ENCODE measurements at regions not wholly inside any gene's neighbourhood (a gene's known extent, or its start where the extent isn't known, plus 50 kb on each side); places are given as distances from the start of the nearest gene placed in this dataset.

DNA sequence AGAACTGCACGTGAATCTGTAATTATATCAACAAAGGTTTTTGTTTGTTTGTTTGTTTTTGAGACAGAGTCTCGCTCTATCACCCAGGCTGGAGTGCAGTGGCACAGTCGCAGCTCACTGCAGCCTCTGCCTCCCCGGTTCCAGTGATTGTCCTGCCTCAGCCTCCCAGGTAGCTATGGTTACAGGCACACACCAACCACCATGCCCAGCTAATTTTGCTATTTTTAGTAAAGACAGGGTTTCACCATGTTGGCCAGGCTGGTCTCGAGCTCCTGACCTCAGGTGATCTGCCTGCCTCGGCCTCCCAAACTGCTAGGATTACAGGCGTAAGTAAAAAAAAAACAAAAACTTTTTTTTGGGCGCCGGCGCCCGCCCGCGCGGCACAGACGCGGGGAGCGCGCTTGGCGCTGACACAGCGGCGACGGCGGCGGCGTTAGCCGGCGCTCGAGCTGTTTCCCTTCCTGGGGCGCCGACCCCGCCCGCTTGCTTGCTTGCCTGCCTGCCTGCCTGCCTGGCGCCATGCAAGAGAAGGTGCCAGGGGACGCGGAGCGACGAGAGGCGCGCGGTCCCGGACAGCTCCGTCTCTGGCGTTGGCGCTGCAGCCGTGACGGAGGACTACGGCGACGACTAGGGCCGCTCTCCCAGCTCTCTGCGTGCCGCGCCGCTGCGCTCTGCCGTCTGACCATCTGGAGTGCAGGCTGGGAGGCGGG is 171.4 kb upstream of the NUPR2 start:
- TF ChIP-seq, protein P1, sequence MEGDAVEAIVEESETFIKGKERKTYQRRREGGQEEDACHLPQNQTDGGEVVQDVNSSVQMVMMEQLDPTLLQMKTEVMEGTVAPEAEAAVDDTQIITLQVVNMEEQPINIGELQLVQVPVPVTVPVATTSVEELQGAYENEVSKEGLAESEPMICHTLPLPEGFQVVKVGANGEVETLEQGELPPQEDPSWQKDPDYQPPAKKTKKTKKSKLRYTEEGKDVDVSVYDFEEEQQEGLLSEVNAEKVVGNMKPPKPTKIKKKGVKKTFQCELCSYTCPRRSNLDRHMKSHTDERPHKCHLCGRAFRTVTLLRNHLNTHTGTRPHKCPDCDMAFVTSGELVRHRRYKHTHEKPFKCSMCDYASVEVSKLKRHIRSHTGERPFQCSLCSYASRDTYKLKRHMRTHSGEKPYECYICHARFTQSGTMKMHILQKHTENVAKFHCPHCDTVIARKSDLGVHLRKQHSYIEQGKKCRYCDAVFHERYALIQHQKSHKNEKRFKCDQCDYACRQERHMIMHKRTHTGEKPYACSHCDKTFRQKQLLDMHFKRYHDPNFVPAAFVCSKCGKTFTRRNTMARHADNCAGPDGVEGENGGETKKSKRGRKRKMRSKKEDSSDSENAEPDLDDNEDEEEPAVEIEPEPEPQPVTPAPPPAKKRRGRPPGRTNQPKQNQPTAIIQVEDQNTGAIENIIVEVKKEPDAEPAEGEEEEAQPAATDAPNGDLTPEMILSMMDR (IDR thresholded peaks at IDR 0.05), result no peak
- TF ChIP-seq ZFX (IDR thresholded peaks at IDR 0.05; ENCODE audit: borderline replicate concordance), result no peak

All from 22Rv1 (cell line).